ENCODE measurements at regions not wholly inside any gene's neighbourhood (a gene's known extent, or its start where the extent isn't known, plus 50 kb on each side); places are given as distances from the start of the nearest gene placed in this dataset.
"Not testable (repeated sequence)": the region's sequence is repeated elsewhere in the genome, so short reads cannot be mapped to it uniquely, and the experiment has no call there.

- Histone ChIP-seq H2AFZ (ENCODE audit: low read depth, low read length) (no peak overlapping the region), H3K9ac (ENCODE audit: low read depth, low read length) (no peak overlapping the region), H4K20me1 (ENCODE audit: insufficient read depth, low read length) (no peaks in the 10 kb centered on the region), H3K27ac (ENCODE audit: low read length) (no peak overlapping the region), H3K27me3 (ENCODE audit: insufficient read depth, low read length, poor library complexity) (no peaks in the 10 kb centered on the region), H3K79me2 (ENCODE audit: insufficient read depth, low read length) (no peaks in the 10 kb centered on the region), H3K4me2 (ENCODE audit: insufficient read depth, low read length) (no peak overlapping the region), H3K4me3 (ENCODE audit: low read depth in 1 of 2, low read length in 2 of 2) (no peak overlapping the region), H3K4me1 (ENCODE audit: insufficient read depth, low read length) (no peaks in the 10 kb centered on the region), H3K36me3 (ENCODE audit: insufficient read depth, low read length) (no peaks in the 10 kb centered on the region), H3K9me3 (ENCODE audit: insufficient read depth, low read length, severe bottlenecking) (no peaks in the 10 kb centered on the region)
- TF ChIP-seq EZH2 (IDR thresholded peaks at IDR 0.05; ENCODE audit: borderline replicate concordance, low read depth, low read length, severe bottlenecking) = no peak
- no peak for TF ChIP-seq CTCF (IDR thresholded peaks at IDR 0.05; ENCODE audit: borderline replicate concordance, extremely low read depth, low read length, poor library complexity, severe bottlenecking)
- no peak for ATAC-seq (ENCODE audit: insufficient read depth, low read depth)
- no peak for DNase-seq
Measured at GRCh38 chr2:83251321-83251872, 1207.7 kb downstream of the SUCLG1 start.

GRCh38 chr2:83245806-83246537 is 1213.1 kb downstream of the SUCLG1 start:
- H3K79me2 ChIP-seq (ENCODE audit: insufficient read depth, low read length); H3K9ac ChIP-seq (ENCODE audit: low read depth, low read length); DNase-seq; H2AFZ ChIP-seq (ENCODE audit: low read depth, low read length); H3K4me3 ChIP-seq (ENCODE audit: low read depth in 1 of 2, low read length in 2 of 2); H3K4me2 ChIP-seq (ENCODE audit: insufficient read depth, low read length); ATAC-seq (ENCODE audit: insufficient read depth, low read depth); H4K20me1 ChIP-seq (ENCODE audit: insufficient read depth, low read length); H3K27ac ChIP-seq (ENCODE audit: low read length); H3K9me3 ChIP-seq (ENCODE audit: insufficient read depth, low read length, severe bottlenecking); H3K36me3 ChIP-seq (ENCODE audit: insufficient read depth, low read length); H3K4me1 ChIP-seq (ENCODE audit: insufficient read depth, low read length); H3K27me3 ChIP-seq (ENCODE audit: insufficient read depth, low read length, poor library complexity): not testable (repeated sequence)

- Histone ChIP-seq H3K27me3 (ENCODE audit: insufficient read depth, low read length, poor library complexity) (no peaks in the 10 kb centered on the region), H3K27ac (ENCODE audit: low read length) (no peak overlapping the region), H3K4me2 (ENCODE audit: insufficient read depth, low read length) (no peak overlapping the region), H3K4me1 (ENCODE audit: insufficient read depth, low read length) (no peaks in the 10 kb centered on the region), H3K79me2 (ENCODE audit: insufficient read depth, low read length) (no peaks in the 10 kb centered on the region), H3K9ac (ENCODE audit: low read depth, low read length) (no peak overlapping the region), H3K36me3 (ENCODE audit: insufficient read depth, low read length) (no peaks in the 10 kb centered on the region), H3K9me3 (ENCODE audit: insufficient read depth, low read length, severe bottlenecking) (peaks cover 3% of the 10 kb centered on the region), H2AFZ (ENCODE audit: low read depth, low read length) (no peak overlapping the region), H4K20me1 (ENCODE audit: insufficient read depth, low read length) (no peaks in the 10 kb centered on the region), H3K4me3 (ENCODE audit: low read depth in 1 of 2, low read length in 2 of 2) (no peak overlapping the region)
- no peak for TF ChIP-seq CTCF (IDR thresholded peaks at IDR 0.05; ENCODE audit: borderline replicate concordance, extremely low read depth, low read length, poor library complexity, severe bottlenecking)
- TF ChIP-seq EZH2 (IDR thresholded peaks at IDR 0.05; ENCODE audit: borderline replicate concordance, low read depth, low read length, severe bottlenecking) = no peak
- DNase-seq (no peak), ATAC-seq (ENCODE audit: insufficient read depth, low read depth) (no peak)
Measured at GRCh38 chr2:83240611-83241010, 1218.5 kb downstream of the SUCLG1 start.

- Histone ChIP-seq H2AFZ (ENCODE audit: low read depth, low read length) (no peak overlapping the region), H3K27ac (ENCODE audit: low read length) (no peak overlapping the region), H3K9ac (ENCODE audit: low read depth, low read length) (no peak overlapping the region), H3K36me3 (ENCODE audit: insufficient read depth, low read length) (no peaks in the 10 kb centered on the region), H4K20me1 (ENCODE audit: insufficient read depth, low read length) (no peaks in the 10 kb centered on the region), H3K9me3 (ENCODE audit: insufficient read depth, low read length, severe bottlenecking) (no peaks in the 10 kb centered on the region), H3K79me2 (ENCODE audit: insufficient read depth, low read length) (no peaks in the 10 kb centered on the region), H3K27me3 (ENCODE audit: insufficient read depth, low read length, poor library complexity) (no peaks in the 10 kb centered on the region), H3K4me2 (ENCODE audit: insufficient read depth, low read length) (no peak overlapping the region), H3K4me3 (ENCODE audit: low read depth in 1 of 2, low read length in 2 of 2) (no peak overlapping the region), H3K4me1 (ENCODE audit: insufficient read depth, low read length) (no peaks in the 10 kb centered on the region)
- ATAC-seq (ENCODE audit: insufficient read depth, low read depth) = no peak
- no peak for TF ChIP-seq CTCF (IDR thresholded peaks at IDR 0.05; ENCODE audit: borderline replicate concordance, extremely low read depth, low read length, poor library complexity, severe bottlenecking)
- no peak for TF ChIP-seq EZH2 (IDR thresholded peaks at IDR 0.05; ENCODE audit: borderline replicate concordance, low read depth, low read length, severe bottlenecking)
- no peak for DNase-seq
Measured at GRCh38 chr2:83238111-83238510, 1221.0 kb downstream of the SUCLG1 start.
